NCI-H187 treated with DMSO at 0.1 percent for 48 hours (cell line): ENCODE measurements at regions not wholly inside any gene's neighbourhood (a gene's known extent, or its start where the extent isn't known, plus 50 kb on each side); places are given as distances from the start of the nearest gene placed in this dataset.
"Not testable (repeated sequence)": the region's sequence is repeated elsewhere in the genome, so short reads cannot be mapped to it uniquely, and the experiment has no call there.

Experiments used
- DNase-seq: peaks from one replicate; lab custom pipeline; 2025; lab: John Stamatoyannopoulos, UW

GRCh38 chr3:166322391-166322790 is 485.2 kb upstream of the BCHE start:
- DNase-seq: no peak

DNA sequence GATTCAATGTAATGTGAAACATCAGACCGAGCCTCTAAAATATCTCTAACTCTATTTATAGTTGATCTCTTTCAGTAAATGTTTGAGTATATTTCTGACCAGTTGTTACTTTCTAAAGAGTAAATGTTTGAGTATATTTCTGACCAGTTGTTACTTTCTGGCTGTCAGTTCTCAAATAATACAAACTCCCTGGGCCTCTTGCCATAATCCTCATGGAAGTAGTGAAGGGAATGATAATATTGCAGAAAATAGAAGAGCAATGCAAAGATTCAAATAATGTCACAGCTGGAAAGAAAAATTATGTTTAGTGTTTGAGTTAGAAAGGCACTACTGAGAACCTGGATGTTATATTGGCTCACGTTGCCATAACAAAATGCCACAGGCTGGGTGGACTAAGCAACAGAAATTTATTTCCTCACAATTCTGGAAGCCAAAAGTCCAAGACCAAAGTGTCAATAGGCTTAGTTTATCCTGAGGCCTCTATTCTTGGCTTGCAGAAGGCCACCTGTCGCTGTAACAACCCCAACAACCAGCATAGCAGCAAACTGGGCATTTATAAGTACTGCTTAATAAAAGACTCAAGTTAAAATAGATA is 470.6 kb upstream of the BCHE start:
- no peak for DNase-seq

DNA sequence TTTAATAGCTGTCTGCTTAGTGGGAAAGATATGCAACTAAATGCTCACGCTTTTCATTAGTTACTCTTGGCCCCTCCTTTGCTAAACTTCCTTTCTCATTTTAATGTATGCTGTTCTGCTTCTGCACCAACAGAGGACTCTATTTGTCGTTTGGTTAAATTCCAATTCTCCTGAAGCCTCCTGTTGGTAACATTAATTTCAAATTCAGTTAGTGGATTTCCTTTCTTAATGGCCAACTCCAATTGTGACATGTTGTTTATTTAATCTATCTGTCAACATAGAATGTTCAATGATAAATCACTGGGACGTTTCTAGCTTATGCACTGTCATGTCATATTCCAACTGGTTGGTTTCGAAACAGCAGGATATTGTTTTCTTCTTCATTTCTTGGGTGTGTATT is 467.4 kb upstream of the BCHE start:
- DNase-seq: no peak

GRCh38 chr3:166303681-166304080 is 466.5 kb upstream of the BCHE start:
- no peak for DNase-seq

DNA sequence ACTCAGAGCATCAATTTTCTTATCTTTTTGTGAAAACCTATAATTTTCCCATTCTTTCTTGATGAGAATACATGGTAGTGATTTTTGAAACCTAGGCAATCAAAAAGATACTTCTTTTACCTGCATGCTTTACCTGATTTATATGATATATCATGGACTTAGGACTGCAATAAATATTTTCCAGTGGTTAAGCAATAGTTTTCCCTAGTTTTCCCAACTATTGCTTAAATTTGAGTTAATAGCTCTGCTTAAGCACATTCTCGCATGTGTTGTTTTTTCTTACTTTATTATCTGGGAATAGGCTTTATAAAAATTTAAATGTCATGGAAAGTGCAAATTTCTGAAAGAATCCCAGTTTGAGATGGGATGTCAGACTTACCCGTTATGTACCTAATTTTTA is 465.1 kb upstream of the BCHE start:
- no peak for DNase-seq

DNA sequence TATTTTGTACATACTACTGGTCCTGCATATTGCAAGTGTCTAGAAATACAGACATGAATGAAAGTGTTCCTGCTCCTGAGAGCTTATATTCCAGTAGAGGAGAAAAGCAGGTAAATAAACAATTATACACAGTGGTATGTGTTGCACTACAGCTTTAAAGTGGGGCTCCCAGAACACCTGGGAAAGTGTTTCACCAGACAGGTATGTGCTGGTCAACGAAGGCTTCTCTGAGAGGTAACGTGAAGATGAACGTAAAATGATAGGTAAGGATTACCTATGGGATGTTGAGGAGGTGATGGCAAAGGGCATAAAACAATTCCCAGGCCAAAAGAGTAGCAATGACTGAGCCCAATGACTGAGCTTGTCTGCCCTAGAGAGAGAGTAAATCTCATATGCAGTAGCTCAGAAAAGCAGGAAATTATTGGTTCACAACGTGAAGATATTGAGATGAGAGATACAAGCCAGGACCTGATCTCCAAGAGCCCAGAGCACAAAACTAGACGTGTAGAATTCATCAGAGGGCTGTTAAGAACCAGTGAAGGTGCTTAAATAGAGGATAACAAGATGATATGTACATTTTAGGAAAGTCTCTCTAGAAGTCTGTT is 459.1 kb upstream of the BCHE start:
- DNase-seq: no peak

DNA sequence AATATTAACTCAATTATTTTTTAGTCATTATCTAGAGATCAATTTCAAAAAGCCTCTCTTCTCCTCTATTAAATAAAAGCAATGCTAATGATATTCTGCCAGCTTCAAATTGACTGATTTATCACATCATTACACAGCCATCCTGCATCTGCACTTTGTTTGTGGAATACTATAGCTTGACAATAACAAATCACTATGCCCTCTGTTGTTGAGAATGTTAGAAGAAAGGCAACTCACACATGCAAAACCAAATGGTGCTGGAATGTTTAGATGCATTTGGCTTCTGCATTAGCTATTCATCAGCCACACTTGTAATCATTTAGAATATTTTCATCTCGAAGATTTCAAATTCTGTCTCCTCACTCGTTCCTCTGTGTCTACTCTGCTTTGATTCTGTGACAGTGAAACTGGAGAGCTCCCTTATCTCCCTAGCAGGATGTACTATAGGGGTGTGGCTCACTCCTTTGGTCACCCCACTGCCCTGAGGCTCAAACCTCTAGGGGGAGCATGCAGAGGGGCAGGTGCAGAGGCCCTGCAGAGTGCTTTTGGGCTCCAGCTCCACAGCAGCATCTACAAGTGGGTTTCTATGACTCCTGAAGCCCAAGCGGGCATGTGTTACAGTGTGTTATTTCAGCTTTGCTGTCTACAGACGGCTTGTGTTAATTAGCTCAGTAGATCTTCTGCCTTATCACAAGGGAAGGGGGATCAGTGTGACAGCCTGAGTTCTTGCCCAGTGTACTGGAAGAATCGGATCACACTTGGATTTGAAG is 454.1 kb upstream of the BCHE start:
- DNase-seq: no peak

DNA sequence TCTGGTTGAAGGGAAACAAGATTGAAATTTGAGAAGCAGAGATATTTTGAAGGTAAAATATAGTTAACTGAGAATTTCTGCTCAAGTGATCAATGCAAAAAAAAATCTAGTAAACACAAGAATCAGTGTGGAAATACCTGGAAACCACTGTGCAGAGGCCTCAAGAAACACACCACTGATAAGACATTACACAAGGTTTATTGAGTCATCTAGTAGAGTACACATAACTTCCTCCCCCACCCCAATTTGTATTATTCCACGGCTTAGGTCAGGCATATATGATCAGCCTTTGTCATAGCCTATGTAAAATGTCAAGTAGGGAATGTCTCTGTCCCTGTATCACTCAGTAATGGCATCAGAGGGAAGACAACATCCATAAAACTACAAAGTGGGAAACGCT is 447.8 kb upstream of the BCHE start:
- DNase-seq: no peak

GRCh38 chr3:166283840-166284239 is 446.6 kb upstream of the BCHE start:
- no peak for DNase-seq

DNA sequence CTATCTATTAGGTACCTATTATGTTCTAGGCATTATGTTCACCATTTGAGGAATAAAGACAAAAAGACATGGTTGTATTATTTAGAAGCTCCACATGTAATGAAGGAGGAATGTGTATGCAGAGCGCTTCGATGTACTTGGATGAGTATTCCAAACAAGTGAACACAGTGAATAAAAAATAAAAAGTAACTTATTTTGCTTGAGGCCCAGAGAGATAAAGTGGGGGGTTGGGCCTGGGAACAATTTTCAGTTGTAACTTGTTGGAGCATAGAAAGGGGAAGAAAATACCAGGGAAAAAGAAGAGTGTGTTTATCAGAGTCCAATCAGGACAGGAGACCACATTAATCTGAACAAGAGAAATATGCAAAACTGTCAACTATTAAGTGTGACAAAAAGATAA is 445.7 kb upstream of the BCHE start:
- no peak for DNase-seq

DNA sequence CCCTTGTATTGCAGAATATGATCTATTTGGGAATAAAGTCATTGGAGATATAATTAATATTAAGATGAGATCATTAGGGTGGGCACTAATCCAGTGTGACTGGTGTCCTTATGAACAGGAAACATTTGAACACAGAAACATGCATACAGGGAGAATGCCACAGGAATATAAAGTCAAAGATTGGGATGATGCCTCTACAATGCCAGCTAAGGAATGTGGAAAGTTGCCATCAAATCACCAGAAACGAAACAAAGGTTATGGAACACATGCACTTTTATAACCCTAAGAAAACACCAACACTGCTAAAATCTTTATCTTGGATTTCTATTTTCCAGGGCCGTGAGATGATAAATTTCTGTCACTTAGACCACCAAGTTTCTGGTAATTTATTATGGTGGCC is 442.4 kb upstream of the BCHE start:
- DNase-seq: no peak

DNA sequence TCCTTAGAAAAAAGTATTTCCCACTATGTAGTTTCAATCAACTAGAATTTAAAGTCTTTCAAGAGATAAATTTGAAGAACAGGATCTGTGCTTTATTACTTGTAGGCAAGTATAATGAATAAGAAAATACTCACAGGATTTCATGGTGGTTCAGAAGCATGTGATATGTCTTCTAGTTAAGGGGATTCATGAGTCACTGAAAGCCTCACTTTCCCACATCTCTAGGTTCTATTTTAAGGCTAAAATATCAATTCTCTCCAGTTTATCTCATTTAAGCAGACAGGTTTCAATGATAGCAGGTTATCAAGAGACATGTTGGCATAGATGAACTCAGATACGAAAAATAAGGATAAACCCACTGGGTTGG is 437.8 kb upstream of the BCHE start:
- DNase-seq: no peak

DNA sequence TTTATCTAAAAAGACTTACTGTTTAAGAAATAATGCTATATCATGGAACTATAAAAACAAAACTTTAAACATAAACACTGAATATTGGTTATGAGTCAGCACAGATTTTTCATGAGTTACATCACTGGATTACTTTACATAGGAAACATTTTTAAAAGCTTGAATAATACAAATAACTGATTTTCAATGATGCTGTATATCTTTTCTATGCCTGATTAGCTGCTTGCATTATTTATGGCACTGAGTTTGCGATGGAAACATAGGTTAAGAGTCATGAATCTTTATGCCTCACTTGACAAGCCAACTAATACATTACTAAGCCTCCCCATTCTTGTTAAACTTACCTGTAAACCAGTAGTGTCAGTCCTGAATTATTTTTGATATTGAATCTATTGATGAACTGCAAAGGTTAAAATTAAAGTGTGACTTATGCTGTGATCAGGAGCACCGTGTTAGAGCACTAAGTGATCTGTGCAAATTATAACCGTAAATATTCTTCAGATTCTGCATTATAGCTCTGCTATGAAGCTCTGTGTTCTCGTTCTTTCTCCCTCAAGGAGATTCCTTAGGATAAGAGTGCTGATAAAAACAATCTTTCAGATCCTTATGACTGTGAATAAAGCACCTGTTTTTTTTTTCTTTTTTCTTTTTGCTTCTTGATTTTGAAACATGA is 437.3 kb upstream of the BCHE start:
- DNase-seq: no peak

- no peak for DNase-seq
Measured at GRCh38 chr3:166270429-166270828, 433.2 kb upstream of the BCHE start.

- DNase-seq: no peak
Measured at GRCh38 chr3:166265153-166265552, 427.9 kb upstream of the BCHE start.

DNA sequence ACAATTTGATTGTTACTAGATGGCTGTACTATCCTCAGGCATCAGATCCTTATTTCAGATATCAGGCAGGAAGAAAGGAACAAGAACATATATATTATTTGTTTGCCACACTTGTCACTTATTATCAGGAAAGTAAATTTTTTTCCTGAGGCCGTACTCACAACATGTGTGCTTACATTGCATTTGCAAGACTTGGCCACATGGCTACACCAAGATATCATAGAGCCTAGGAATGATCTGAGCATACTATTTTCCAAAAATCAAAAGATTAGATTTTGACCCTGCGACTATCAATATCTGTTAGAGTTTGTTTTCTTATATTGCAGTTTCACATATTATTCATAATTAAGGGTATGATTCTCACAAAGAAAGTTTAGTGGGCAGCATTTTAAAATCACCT is 426.2 kb upstream of the BCHE start:
- no peak for DNase-seq

GRCh38 chr3:166258293-166258850 is 421.1 kb upstream of the BCHE start:
- not testable (repeated sequence) for DNase-seq

DNA sequence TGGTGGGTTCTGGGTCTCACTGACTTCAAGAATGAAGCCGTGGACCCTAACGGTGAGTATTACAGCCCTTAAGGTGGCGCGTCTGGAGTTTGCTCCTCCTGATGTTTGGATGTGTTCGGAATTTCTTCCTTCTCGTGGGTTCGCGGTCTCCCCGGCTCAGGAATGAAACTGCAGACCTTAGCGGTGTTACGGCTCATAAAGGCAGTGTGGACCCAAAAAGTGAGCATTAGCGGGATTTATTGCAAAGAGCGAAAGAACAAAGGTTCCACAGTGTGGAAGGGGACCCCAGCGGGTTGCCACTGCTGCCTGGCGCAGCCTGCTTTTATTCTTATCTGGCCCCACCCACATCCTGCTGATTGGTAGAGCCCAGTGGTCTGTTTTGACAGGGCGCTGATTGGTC is 420.5 kb upstream of the BCHE start:
- no peak for DNase-seq

DNA sequence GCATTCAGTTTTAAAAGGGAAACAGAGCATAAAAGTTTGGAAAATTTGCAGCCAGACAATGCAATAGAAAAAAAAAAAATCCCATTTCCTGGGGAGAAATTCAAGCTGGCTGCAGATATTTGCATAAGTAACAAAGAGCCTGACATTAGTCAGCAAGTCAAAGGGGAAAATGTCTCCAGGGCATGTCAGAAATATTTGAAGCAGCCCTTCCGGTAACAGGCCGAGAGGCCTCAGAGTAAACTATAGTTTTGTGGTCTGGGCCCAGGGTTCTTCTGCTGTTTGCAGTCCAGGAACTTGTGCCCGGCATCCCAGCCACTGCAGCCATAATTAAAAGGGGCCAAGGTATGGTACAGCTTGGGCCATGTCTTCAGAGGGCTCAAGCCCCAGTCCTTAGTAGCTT is 411.6 kb upstream of the BCHE start:
- no peak for DNase-seq

- DNase-seq: no peak
Measured at GRCh38 chr3:166243511-166243910, 406.3 kb upstream of the BCHE start.

- no peak for DNase-seq
Measured at GRCh38 chr3:166223120-166223519, 385.9 kb upstream of the BCHE start.

DNA sequence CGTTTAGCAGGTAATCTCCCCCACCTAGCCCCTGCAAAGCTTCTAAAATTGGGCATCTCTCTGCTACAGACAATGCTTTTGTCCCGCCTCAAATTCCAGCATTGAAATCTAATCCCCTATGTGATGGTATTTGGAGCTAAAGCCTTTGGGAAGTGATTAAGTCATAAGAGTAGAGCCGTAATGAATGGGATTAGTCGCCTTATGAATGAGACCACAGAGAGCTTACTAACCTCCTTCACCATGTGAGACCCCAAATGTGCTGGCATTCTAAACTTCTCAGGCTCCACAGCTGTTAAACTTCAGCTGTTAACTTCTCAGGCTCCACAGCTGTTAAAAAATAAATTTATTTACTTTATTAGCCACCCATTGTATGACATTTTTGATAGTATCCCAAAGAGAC is 374.2 kb upstream of the BCHE start:
- DNase-seq: no peak

DNA sequence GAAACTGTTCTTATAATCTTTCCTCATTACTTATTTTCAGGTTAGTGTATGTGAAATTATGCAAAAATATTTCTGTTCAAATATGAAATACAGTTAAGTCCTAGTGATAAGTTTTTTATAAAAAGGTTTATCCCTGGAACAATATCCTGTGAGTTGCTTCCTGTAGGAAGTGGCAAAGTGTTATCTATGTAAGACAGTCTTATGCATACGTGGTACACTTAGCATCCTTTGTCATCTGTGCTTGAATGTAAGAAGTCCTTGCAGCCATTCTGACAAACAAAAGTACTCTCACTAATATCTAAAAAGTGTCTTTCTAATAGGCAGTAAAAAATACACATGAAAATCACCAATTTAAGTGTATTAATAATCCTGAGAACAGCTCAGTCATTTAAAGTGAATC is 372.5 kb upstream of the BCHE start:
- DNase-seq: no peak
